ENCODE measurements at regions not wholly inside any gene's neighbourhood (a gene's known extent, or its start where the extent isn't known, plus 50 kb on each side); places are given as distances from the start of the nearest gene placed in this dataset.

- DNase-seq, result no peak
- no peaks in the 10 kb centered on the region for H3K36me3 ChIP-seq
- no peak overlapping the region for H3K4me3 ChIP-seq
- ATAC-seq, result no peak
- TF ChIP-seq POLR2A (IDR thresholded peaks at IDR 0.05) (no peak), CTCF (IDR thresholded peaks at IDR 0.05) (no peak)
- WGBS (ENCODE audit: insufficient coverage, low coverage, low lambda C conversion rate, missing lambda C conversion rate), result 46% methylated on average over 3 of the region's 3 CpGs
- no peaks in the 10 kb centered on the region for H3K9me3 ChIP-seq
- intact Hi-C loops (cut with DNase I), result no loop called here
- H3K27ac ChIP-seq, result no peak overlapping the region
- H3K4me1 ChIP-seq, result no peaks in the 10 kb centered on the region
- no peaks in the 10 kb centered on the region for H3K27me3 ChIP-seq
Observed at GRCh38 chr4:59904331-59904730, 1295.8 kb upstream of the ADGRL3 start.

GRCh38 chr4:59920416-59920815, 1279.7 kb upstream of the ADGRL3 start:
- DNase-seq (no peak), ATAC-seq (no peak)
- Histone ChIP-seq H3K36me3 (no peaks in the 10 kb centered on the region), H3K4me3 (no peak overlapping the region), H3K27me3 (no peaks in the 10 kb centered on the region), H3K27ac (no peak overlapping the region), H3K4me1 (no peaks in the 10 kb centered on the region), H3K9me3 (no peaks in the 10 kb centered on the region)
- WGBS (ENCODE audit: insufficient coverage, low coverage, low lambda C conversion rate, missing lambda C conversion rate), result 37% methylated on average over 3 of the region's 3 CpGs
- TF ChIP-seq CTCF (IDR thresholded peaks at IDR 0.05) (no peak), POLR2A (IDR thresholded peaks at IDR 0.05) (no peak)
- intact Hi-C loops (cut with DNase I), result no loop called here

- Histone ChIP-seq H3K36me3 (no peaks in the 10 kb centered on the region), H3K27ac (no peak overlapping the region), H3K4me1 (no peaks in the 10 kb centered on the region), H3K4me3 (no peak overlapping the region), H3K27me3 (no peaks in the 10 kb centered on the region), H3K9me3 (no peaks in the 10 kb centered on the region)
- intact Hi-C loops (cut with DNase I), result no loop called here
- TF ChIP-seq CTCF (IDR thresholded peaks at IDR 0.05), result no peak
- TF ChIP-seq POLR2A (IDR thresholded peaks at IDR 0.05), result no peak
- no peak for ATAC-seq
- no CpG with 5 or more reads among the region's 1 CpG for WGBS (ENCODE audit: insufficient coverage, low coverage, low lambda C conversion rate, missing lambda C conversion rate)
- DNase-seq, result no peak
Observed at GRCh38 chr4:59925290-59925689, 1274.8 kb upstream of the ADGRL3 start.

- no peak for DNase-seq
- no peak for ATAC-seq
- Histone ChIP-seq H3K4me3 (no peak overlapping the region), H3K9me3 (no peaks in the 10 kb centered on the region), H3K27me3 (no peaks in the 10 kb centered on the region), H3K36me3 (no peaks in the 10 kb centered on the region), H3K4me1 (no peaks in the 10 kb centered on the region), H3K27ac (no peak overlapping the region)
- 40% methylated on average over 3 of the region's 3 CpGs for WGBS (ENCODE audit: insufficient coverage, low coverage, low lambda C conversion rate, missing lambda C conversion rate)
- intact Hi-C loops (cut with DNase I), result no loop called here
- TF ChIP-seq CTCF (IDR thresholded peaks at IDR 0.05), result no peak
- no peak for TF ChIP-seq POLR2A (IDR thresholded peaks at IDR 0.05)
Observed at GRCh38 chr4:59936566-59936965, 1263.6 kb upstream of the ADGRL3 start.

GRCh38 chr4:59938166-59938565, 1262.0 kb upstream of the ADGRL3 start:
- intact Hi-C loops (cut with DNase I), result no loop called here
- H3K9me3 ChIP-seq, result no peaks in the 10 kb centered on the region
- ATAC-seq, result no peak

More at GRCh38 chr4:59938166-59938565, 1262.0 kb upstream of the ADGRL3 start:
- no peak for DNase-seq
- Histone ChIP-seq H3K27ac (no peak overlapping the region), H3K4me1 (no peaks in the 10 kb centered on the region), H3K36me3 (no peaks in the 10 kb centered on the region), H3K27me3 (no peaks in the 10 kb centered on the region), H3K4me3 (no peak overlapping the region)
- TF ChIP-seq CTCF (IDR thresholded peaks at IDR 0.05) (no peak), POLR2A (IDR thresholded peaks at IDR 0.05) (no peak)
- WGBS (ENCODE audit: insufficient coverage, low coverage, low lambda C conversion rate, missing lambda C conversion rate), result 62% methylated on average over 1 of the region's 1 CpG

Measured in right lobe of liver (tissue), 6 donors.